ENCODE measurements at regions not wholly inside any gene's neighbourhood (a gene's known extent, or its start where the extent isn't known, plus 50 kb on each side); places are given as distances from the start of the nearest gene placed in this dataset.

DNA sequence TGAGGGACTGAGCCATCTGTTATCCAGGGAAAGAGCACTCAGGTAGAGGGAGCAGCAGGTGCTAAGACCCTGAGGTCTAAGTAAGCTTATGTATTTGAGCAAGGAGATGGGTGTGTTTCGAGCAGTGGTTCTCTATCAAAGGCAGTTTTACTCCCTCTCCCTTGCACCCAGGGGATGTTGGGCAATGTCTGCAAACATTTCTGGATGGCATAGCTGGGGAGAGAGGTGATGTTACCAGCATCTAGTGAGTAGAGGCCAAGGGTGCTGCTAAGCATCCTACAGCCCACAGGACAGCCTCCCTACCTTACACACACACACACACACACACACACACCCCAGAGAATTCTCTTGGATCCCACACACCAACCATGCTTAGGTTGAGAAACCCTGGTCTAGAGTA lies 221.0 kb upstream of the PWP1 start:
- no peak for DNase-seq (ENCODE audit: low read depth in 2 of 3, low spot score in 1 of 3)

DNA sequence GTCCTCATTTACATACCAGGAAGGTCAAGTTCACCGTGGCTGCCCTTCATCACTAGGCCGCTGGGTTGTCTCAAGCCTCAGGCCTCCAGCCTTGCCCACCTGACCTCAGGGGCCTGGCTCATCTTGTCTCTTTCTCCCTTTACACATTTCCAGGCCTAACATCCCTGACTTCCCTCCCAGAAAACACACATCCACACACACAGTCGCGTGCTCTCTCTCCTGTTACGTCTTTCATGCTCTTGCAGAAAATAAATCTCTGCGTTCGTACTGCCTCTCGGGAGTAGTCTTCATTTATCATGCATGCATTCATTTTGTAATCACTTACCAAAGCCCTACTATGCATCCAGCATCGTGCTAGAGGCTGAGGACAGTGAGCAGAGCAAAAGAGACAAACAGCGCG lies 220.0 kb upstream of the PWP1 start:
- DNase-seq (ENCODE audit: low read depth in 2 of 3, low spot score in 1 of 3) = no peak

DNA sequence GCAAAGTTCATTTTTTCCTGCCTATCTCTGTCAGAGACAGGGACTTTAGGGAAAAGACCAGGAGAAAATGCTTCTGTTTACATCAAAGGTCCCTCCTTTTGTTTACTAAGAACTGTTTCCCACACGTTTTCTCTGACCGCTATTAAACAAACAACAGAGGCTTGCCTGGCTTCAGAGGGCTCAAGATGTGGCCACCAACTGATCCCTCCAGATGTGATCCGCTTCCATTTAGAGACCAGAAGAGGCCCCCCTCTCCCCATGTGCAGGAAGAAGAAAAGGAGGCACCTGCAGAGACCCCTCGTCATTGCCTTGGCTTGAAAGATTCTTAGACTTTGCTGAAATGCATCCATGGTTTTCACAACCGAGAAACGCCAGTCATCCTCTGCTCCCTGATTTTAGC lies 217.9 kb upstream of the PWP1 start:
- no peak for DNase-seq (ENCODE audit: low read depth in 2 of 3, low spot score in 1 of 3)

DNA sequence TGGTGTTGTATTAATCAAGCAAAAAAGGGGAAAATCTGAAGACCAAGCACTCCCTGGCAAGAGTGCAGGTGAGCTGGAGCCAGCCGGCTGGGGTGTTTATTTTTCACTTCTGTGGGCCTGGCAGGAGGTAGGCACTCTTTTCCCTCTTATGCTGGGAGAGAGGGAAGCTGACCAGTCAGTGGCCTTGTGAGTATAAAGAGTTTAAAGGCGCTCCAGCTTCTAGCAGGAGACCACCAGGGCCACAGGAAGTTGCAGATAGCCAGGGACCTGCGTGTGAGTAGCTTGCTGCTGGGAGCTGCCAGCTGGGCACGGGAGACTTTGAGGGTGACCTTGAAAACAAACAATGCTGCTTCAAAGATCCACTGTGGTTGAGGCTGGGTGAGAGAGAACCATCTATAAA lies 217.4 kb upstream of the PWP1 start:
- DNase-seq (ENCODE audit: low read depth in 2 of 3, low spot score in 1 of 3) = no peak

DNA sequence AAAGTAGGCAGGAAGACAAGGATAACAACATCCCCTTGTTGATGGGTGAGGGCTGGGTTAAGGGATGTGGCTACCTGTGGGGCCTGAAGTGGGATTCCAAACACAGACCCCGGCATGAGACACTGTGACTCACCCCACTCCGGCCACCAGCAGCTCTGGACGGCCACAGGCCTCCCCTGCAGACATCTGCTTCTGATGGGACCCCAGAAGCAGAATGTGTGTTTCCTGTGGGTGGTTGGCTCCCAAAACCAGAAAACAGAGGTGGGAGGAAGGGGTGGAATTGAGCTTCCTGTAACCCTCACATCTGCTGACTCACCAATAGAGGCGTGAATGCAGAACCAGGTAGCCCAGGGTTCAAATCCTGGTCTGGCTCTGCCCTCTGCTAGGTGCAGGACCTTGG lies 216.6 kb upstream of the PWP1 start:
- DNase-seq (ENCODE audit: low read depth in 2 of 3, low spot score in 1 of 3) = no peak

DNA sequence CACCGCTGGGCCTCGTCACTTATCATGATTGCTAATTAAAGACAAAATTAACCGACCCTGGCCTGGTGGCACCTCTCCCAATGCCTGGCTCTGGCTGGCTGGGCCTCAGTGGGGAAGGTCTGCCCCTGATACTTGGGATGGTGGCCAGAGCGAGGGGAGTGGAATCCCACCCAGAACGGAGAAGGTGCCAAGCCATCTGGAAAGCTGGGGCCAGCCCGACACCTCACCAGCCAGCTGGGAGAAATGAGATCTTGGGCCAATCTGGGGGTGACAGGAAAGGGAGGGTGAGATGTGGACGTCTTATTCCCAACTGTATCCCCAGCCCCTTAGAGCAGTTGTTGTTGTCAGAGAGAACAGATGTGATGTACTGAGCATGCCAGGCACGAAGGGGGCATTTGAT lies 215.0 kb upstream of the PWP1 start:
- no peak for DNase-seq (ENCODE audit: low read depth in 2 of 3, low spot score in 1 of 3)

DNA sequence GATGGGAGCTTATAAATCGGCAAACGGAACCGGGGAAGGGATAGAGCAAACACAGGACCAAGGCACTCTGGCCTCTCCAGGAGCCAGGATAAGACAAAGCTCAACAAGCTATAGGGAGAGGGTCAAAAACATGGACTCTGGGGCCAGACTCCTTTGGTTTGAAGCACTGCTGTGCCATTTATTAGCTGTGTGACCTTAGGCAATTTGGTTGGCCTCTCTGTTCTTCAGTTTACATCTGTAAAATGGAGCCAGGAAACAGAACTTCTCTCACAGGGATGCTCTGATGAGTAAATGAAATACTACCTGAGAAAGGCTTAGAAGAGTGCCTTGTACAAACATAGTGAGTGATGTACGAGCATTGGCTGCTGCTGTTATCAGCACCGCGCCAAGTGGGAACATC lies 213.3 kb upstream of the PWP1 start:
- no peak for DNase-seq (ENCODE audit: low read depth in 2 of 3, low spot score in 1 of 3)

DNA sequence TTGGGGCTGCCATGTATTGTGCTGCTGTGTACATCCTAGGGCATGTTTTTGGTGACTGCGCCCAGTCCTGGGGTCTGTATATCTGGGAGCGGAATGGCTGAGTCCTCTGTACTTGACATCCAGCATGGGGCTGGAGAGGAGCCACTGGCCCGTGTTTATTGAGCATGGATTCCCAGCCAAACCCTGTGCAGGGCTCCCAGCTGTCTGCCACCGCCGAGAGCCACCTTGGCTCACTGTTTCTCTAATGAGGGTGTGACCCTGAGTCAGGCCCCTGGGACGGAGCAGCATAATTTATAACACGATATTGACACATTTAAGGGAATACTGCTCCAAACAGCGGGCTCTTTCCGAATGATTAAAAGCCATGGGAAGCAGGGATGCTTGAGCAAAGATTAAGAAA lies 211.5 kb upstream of the PWP1 start:
- DNase-seq (ENCODE audit: low read depth in 2 of 3, low spot score in 1 of 3) = no peak

DNA sequence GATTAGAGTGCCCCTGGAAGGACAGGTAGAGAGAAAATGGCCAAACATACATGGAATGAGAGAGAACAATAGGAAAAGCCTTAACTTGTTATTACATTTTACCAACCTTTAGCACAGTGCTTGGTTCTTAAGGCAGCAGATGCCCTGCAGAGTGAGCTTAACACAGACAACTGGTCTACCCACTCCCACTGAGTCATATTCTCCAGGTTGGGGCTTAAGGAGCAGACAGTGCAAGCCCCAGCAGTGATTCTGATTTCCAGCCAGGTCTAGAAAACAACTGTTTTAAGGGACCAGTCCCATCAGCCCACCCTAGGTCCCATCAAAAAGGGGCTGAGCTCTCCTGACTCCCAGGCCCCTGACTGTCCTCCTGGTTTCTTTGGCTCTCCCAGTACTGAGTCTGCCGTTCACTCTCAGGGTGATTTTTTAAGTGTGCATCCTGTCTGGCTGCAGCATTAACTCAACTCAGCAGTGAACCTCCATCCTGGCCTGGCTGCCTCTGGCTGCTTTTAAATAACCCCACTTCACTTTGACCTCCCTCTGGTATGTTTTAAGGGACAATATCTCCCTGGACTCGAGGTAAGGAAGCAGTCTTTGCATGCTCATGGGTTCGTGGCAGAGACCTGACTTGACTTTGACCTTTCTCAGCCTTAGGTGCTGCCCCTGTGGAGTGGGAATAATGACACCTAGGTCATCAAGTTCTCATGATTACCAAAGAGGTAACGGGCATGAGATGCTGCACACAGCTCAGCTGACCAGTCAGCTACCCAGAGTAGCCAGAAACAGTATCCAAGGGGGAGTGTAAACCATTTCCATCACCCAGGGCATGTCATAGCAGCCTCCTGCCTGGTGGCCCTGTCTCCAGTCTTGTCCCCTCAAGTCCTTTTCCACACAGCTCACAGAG lies 210.7 kb upstream of the PWP1 start:
- DNase-seq (ENCODE audit: low read depth in 2 of 3, low spot score in 1 of 3) = peak in 1 of 3 donors; percentile 11

DNA sequence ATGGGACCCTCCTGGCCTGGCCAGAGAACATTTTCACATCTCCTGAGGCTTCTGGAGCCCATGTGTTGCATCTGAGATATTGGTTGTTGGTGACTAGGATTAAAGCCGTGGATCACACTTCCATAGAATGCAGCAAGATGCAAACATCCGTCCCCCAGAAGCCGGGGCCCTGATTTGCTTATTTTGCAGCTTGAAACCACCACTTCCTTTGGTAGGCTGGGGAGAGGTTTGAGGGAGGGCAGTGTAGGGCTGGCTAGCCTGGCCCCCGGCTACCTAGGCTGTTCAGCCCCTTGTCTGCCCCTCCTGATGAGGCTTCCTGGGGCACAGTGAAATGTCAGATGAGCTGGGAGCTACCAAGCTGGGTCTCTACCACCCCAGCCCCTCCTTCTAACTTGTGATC lies 209.7 kb upstream of the PWP1 start:
- DNase-seq (ENCODE audit: low read depth in 2 of 3, low spot score in 1 of 3) = no peak

DNA sequence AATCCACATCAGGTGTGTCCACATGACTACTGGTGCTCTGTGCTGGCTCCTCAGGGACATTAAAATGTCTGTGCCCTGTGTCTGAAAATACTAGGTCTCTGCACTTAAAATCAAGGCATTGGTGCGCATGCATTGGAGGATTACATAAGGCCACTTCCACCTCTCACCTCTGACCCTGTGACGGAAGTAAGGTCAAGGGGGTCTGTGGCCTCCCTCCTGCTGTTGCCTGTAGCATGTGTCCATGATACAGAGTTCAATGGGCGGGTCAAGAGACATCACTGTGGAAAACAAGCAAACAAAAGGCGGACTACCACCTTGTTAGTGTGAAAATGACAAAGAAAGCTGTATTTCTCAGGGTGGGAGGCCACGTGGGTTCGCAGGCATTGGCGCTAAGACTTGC lies 208.6 kb upstream of the PWP1 start:
- no peak for DNase-seq (ENCODE audit: low read depth in 2 of 3, low spot score in 1 of 3)

DNA sequence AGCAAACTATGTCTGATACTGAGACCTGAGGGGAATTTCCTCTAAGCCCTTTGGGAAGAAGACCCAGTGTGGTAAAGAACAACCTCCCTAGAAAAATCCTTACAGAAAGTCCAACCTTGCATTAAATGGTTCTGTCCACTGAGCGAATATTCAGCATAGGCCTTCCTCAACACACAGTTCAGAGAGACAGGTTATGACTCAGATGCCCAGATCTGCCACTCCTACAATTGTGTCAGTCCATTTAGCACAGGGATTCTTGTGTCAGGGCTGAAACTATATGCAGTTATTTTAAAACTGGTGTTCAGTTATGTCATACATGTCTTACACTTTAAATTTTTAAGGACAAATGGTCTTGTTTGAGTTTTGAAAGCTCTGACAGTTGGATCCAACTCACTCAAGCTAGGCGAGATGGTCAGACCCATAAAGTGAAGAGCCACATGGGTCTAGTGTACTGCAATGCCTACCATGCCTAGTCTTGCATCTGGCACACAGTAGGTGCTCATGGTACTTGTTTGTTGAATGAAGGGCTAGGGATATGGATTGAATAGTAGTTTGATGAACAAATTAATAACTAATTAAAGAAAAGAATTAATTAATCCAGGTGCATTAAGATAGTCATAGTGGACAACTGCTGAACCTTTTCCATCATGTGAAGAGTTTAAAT lies 207.5 kb upstream of the PWP1 start:
- no peak for DNase-seq (ENCODE audit: low read depth in 2 of 3, low spot score in 1 of 3)

DNA sequence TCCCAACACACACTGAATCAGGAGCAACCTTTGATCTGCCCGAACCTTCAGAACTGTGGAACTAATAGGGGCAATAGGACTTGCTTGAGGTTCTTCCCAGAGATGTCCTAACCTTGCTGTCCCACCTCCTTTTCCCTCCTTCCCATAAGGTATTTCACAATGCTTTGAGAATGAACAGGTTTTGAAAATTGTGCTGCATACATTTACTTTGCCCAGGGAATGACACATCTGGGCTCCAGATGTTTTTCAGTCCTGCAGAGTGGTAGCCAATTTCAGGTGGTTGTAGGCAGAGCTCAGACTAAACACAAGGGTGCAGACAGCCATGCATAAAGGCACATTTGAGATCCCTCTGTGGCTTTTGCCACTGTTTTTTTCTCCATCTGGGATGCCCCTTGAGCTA lies 206.7 kb upstream of the PWP1 start:
- no peak for DNase-seq (ENCODE audit: low read depth in 2 of 3, low spot score in 1 of 3)

DNA sequence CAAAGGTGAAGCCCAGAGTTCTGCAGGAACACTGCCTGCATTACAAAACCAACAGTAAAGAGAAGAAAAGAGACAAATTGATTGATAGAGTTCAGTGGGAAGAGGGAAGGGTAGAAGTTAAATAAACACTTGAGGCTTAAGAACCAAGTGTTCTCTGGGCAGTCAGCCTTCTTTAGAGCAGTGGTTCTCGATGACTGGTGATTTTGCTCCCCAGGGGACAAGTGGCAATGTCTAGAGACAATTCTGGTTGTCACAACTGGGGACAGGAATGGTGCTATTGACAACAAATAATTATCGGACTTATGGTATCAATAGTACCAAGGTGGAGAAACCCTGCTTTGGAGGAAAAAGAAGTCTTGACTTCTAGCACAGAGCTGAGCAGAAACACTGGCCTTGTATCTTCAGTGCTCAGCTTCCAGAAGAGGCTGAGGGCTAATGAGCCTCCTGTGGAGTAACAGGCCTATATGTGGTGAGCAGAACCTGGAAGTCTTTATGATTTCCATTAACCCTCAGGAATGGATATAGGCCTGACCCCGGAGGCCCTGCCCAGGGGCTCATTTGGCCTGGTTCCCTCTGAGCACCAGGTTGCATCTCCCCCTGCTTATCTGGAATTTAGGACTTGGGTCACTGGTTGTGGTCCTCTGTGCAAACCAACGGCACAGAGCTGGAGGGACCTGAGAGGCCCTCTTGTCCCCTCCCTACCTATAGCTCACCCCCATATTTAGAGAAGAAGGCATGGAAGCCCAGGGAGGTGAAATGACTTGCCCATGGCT lies 204.6 kb upstream of the PWP1 start:
- no peak for DNase-seq (ENCODE audit: low read depth in 2 of 3, low spot score in 1 of 3)

DNA sequence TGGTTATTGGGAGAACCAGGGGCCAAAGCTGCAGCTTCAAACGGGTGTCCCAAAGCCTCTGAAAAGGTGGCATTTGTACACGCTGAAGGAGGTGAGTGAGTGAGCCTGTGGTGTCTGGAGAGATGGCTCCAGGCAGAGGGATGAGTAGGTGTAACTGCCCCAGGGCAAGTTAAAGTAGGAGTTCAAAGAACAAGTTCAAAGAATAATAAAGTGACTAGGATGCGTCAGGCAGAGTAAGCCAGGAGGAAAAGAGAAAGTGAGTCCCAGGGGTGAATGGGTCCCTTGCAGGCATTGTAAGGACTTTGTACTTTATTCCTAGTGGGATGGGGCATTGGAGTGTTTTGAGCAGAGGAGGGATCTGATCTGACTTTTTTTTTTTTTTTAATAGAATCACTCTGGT lies 201.4 kb upstream of the PWP1 start:
- no peak for DNase-seq (ENCODE audit: low read depth in 2 of 3, low spot score in 1 of 3)

DNA sequence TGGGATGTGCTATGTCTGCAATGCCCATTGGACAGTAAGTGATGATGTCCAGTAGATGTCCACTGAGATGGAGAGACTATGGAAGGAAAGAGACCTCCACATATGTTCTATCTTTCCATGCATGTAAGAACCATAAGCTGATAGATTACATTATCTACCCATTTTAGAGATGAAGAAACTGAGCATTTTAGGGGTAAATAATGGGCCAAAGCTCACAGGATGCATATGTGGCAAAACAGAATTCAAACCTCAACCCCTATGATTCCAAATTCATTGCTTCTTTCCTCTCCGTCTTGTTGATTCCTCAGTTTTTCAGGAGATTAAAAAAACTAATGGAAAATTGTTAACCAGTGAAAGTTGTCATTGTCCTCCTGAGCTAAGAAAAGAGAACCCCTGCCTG lies 200.7 kb upstream of the PWP1 start:
- DNase-seq (ENCODE audit: low read depth in 2 of 3, low spot score in 1 of 3) = no peak

DNA sequence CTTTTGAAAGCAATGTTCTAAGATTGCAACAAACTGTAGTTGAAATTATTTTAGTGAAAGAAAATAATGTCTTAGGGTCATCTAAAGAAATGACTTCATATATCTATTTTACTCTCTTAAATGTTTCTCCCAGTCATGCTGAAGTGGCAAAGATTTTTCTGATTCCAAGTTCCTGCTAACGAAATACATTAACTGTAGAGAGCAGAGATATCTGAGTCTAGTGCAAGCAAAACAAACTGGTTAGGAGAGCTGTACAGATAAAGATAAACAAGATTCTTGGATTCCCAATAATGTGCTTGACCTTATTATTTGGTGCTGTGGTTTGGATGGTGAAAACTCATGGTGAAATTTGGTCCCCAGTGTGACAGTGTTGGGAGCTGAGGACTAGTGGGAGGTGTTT lies 199.9 kb upstream of the PWP1 start:
- no peak for DNase-seq (ENCODE audit: low read depth in 2 of 3, low spot score in 1 of 3)

DNA sequence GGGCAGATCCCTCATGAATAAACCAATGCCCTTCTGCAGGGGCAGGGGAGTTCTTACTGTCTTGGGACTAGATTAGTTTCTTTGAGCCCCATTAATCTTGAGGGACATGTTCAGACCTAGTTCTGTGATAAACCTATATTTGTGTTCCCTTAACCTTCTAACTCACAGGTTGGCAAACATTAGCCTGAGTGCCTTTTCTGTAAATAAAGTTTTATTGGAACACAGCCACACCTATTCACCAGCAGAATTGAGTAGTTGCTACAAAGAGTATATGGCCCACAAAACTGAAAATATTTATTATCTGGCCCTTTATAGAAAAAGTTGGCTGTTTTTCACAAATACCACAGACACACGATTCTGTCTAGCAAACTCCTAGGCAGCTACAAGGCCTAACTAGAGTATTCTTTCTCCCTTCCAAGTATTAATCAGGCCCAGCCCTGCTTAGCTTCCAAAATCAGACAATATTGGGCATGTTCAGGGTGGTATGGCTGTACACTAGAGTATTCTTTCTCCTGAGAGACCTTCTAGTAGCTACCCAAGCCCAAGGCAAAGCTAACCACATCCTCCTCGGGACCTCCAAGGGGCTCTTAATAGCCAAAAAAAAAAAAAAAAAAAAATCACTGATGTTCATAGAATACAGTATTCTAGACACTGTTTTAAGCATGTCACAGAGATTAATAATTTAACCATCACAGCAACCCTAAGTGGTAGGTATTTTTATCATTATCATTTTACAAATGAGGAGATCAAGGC lies 199.3 kb upstream of the PWP1 start:
- no peak for DNase-seq (ENCODE audit: low read depth in 2 of 3, low spot score in 1 of 3)

DNA sequence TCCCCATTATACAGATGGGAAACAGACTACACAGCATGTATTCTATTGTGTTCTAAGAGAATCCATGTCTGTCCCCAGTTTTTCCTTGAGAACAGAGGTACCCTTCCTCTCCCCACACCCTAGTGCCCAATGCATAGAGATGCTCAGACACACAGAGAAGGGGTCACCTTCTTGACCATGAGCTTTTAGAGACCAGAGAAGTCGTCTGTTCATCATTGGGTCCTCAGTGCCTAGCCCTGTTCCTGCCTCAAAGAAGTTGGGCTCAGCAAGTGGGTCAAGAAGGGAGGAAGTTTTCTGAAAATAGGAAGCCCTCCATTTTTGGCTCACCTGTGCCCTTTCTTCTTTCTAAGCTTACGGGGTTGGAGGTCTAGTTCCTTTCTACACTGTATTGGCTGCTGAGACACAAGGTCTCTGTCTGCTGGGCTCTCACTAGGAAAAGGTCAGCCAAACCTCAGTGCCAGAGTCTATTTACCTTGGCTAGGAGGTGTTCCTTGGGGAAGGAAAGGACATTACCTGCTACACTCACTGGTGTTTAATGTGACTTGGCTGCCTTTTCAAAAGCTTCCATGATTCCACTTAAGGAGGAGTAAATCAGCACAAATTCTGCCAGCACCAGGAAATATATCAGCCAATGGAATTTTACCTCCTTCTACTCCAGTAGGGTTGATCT lies 198.5 kb upstream of the PWP1 start:
- DNase-seq (ENCODE audit: low read depth in 2 of 3, low spot score in 1 of 3) = no peak

DNA sequence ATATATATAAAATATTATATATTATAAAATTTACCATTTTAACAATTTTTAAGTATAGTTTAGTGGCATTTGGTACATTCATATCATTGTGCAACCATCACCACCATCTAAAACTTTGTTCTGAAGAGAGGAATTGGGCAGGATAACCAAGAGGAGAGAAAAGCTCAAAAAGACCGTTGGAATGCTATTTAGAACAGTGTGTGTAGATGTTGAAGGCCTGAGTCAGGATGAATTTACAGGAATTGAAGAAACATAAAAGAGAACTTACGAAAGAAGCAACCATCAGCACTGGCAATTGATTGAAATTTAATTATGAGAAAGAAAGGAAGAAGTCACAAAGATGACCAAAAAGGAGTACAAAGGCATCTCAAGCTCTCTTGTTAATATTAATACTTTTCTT lies 196.9 kb upstream of the PWP1 start:
- no peak for DNase-seq (ENCODE audit: low read depth in 2 of 3, low spot score in 1 of 3)

DNA sequence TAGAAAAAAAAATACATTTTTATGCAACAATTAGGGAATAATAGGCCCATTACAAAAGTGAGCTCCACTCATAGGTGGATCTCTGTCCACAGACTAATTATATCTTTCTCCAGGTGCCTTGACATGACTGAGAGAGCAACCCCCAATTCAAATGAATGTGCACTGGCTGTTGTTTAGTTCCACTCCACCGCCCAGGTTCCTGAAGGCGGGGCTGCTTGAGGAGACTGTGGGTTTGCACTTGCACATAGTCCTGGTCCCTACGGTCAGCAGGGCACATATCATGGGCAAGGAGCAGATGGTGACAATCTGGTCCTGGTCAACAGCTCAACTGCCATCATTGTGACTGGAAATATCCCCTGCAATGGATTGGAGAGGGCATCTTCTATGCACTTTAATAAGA lies 195.6 kb upstream of the PWP1 start:
- no peak for DNase-seq (ENCODE audit: low read depth in 2 of 3, low spot score in 1 of 3)

Measured in stimulated activated CD4-positive, alpha-beta T cell treated with anti-CD3 and anti-CD28 coated beads, Interleukin-12 subunit alpha, Interleukin-12 subunit beta, amount 100 ng/mL, for 48 hours (primary cell).